Brain microvascular endothelial cell (primary cell): ENCODE measurements at regions not wholly inside any gene's neighbourhood (a gene's known extent, or its start where the extent isn't known, plus 50 kb on each side); places are given as distances from the start of the nearest gene placed in this dataset.

Experiments used
- DNase-seq: peaks from one replicate; pipeline ENCODE4 v3.0.0-alpha.2; 2020
- H3K27ac ChIP-seq: fragments of 250-450 bp; sonication (Bioruptor Pico); 2 replicates; pipeline ENCODE4 v1.5.1; 2020; ENCODE audit warnings: mild to moderate bottlenecking, moderate library complexity
- H3K27me3 ChIP-seq: fragments of 250-450 bp; sonication (Bioruptor Pico); replicated peaks from 2 replicates; pipeline ENCODE4 v1.5.1; 2020; ENCODE audit warnings: mild to moderate bottlenecking
- H3K36me3 ChIP-seq: fragments of 250-450 bp; sonication (Bioruptor Pico); replicated peaks from 2 replicates; pipeline ENCODE4 v1.5.1; 2020; ENCODE audit warnings: mild to moderate bottlenecking
- H3K4me3 ChIP-seq: 2 replicates; pipeline ENCODE4 v1.5.1; 2011; ENCODE audit warnings: low read depth, mild to moderate bottlenecking, control low read depth, low read length, moderate library complexity
- CTCF ChIP-seq: IDR thresholded peaks from 2 replicates; pipeline ENCODE4 v1.5.1; 2011; ENCODE audit warnings: low read depth, mild to moderate bottlenecking, moderate library complexity, low read length, control low read depth, inconsistent platforms; ENCODE audit errors: missing control alignments
- in situ Hi-C: cut with HindIII; loops from 2 replicates; pipeline ENCODE4 v1.10.0; 2017; ENCODE audit warnings: low sequenced_read_pairs, low pct_ligation_motif_present

GRCh38 chr2:215530191-215530968 lies 94.5 kb upstream of the FN1 start:
- DNase-seq, result no peak
- Histone ChIP-seq H3K27ac (peak overlapping the region; percentile 98), H3K4me3 (no peak overlapping the region), H3K36me3 (no peaks in the 10 kb centered on the region), H3K27me3 (no peaks in the 10 kb centered on the region)
- in situ Hi-C loops, result no loop called here
- no peak for TF ChIP-seq CTCF

GRCh38 chr2:215529271-215529670 lies 93.4 kb upstream of the FN1 start:
- Histone ChIP-seq H3K36me3 (no peaks in the 10 kb centered on the region), H3K27ac (peak overlapping the region; percentile 98), H3K4me3 (no peak overlapping the region), H3K27me3 (no peaks in the 10 kb centered on the region)
- peak; percentile 89 for DNase-seq
- in situ Hi-C loops, result no loop called here
- TF ChIP-seq CTCF, result no peak

- H3K27me3 ChIP-seq, result no peaks in the 10 kb centered on the region
- DNase-seq, result peak; percentile 99
- in situ Hi-C loops, result no loop called here
- H3K36me3 ChIP-seq, result no peaks in the 10 kb centered on the region
- H3K4me3 ChIP-seq, result no peak overlapping the region
- TF ChIP-seq CTCF, result no peak
- peak overlapping the region; percentile 98 for H3K27ac ChIP-seq
Observed at GRCh38 chr2:215528555-215528954, 92.7 kb upstream of the FN1 start.

GRCh38 chr2:215527736-215528135 lies 91.9 kb upstream of the FN1 start:
- Histone ChIP-seq H3K27ac (peak overlapping the region; percentile 98), H3K4me3 (no peak overlapping the region), H3K27me3 (no peaks in the 10 kb centered on the region), H3K36me3 (no peaks in the 10 kb centered on the region)
- DNase-seq, result peak; percentile 57
- in situ Hi-C loops, result no loop called here
- no peak for TF ChIP-seq CTCF

- Histone ChIP-seq H3K4me3 (no peak overlapping the region), H3K36me3 (no peaks in the 10 kb centered on the region), H3K27ac (no peak overlapping the region), H3K27me3 (no peaks in the 10 kb centered on the region)
- TF ChIP-seq CTCF, result no peak
- DNase-seq, result no peak
- in situ Hi-C loops, result no loop called here
Observed at GRCh38 chr2:215526341-215526740, 90.5 kb upstream of the FN1 start.

- Histone ChIP-seq H3K27ac (no peak overlapping the region), H3K36me3 (no peaks in the 10 kb centered on the region), H3K4me3 (no peak overlapping the region), H3K27me3 (no peaks in the 10 kb centered on the region)
- TF ChIP-seq CTCF, result no peak
- no peak for DNase-seq
- in situ Hi-C loops, result no loop called here
Observed at GRCh38 chr2:215522237-215522636, 86.4 kb upstream of the FN1 start.
